Hepatocyte (in vitro differentiated cells): ENCODE measurements at regions not wholly inside any gene's neighbourhood (a gene's known extent, or its start where the extent isn't known, plus 50 kb on each side); places are given as distances from the start of the nearest gene placed in this dataset.

ENCODE experiments used
- CTCF ChIP-seq: fragments of 200-600 bp; sonication (generic); IDR thresholded peaks from 2 replicates; pipeline ENCODE4 v1.5.1; 2016; ENCODE audit warnings: antibody characterized with exemption, mild to moderate bottlenecking; ENCODE audit not compliant: poor library complexity
- EZH2 ChIP-seq: fragments of 200-600 bp; sonication (generic); IDR thresholded peaks from 2 replicates; pipeline ENCODE4 v1.6.1; 2016; ENCODE audit warnings: antibody characterized with exemption, mild to moderate bottlenecking, borderline replicate concordance

GRCh38 chr3:189490337-189490736 lies 140.9 kb upstream of the TP63 start:
- TF ChIP-seq CTCF: no peak
- no peak for TF ChIP-seq EZH2
